ENCODE measurements at regions not wholly inside any gene's neighbourhood (a gene's known extent, or its start where the extent isn't known, plus 50 kb on each side); places are given as distances from the start of the nearest gene placed in this dataset.

GRCh38 chr1:164101802-164102201 lies 457.2 kb upstream of the PBX1 start:
- TF ChIP-seq GABPA (IDR thresholded peaks at IDR 0.05; ENCODE audit: low read depth) (no peak), CTCF (IDR thresholded peaks at IDR 0.05; ENCODE audit: insufficient read depth, low read length) (no peak), REST (IDR thresholded peaks at IDR 0.05; ENCODE audit: insufficient replicate concordance, low read depth) (no peak), POLR2AphosphoS5 (IDR thresholded peaks at IDR 0.05; ENCODE audit: low read depth) (no peak), SPI1 (IDR thresholded peaks at IDR 0.05; ENCODE audit: borderline replicate concordance, low read depth) (no peak)

Data from HL-60 (cell line).